PC-3 (cell line): ENCODE measurements at regions not wholly inside any gene's neighbourhood (a gene's known extent, or its start where the extent isn't known, plus 50 kb on each side); places are given as distances from the start of the nearest gene placed in this dataset.

ENCODE experiments used
- ATAC-seq: fragments of 200-7000 bp; cut with Tn5 transposase; 2 replicates; pipeline ENCODE4 v1.9.1; 2020; ENCODE audit warnings: mild to moderate bottlenecking, moderate library complexity
- BruUV-seq: library from RNA; stranded (reverse); fragments of 400-500 nt; replicated peaks from 2 replicates; lab custom pipeline; 2021; lab: Mats Ljungman, UMichigan
- CTCF ChIA-PET: fragments of 300-600 bp; sonication (Branson Sonifier 250); formaldehyde crosslinking; loops from one replicate; lab custom pipeline; 2022; ENCODE audit warnings: antibody characterized with exemption; lab: Charles Lee
- POLR2A ChIA-PET: fragments of 300-600 bp; sonication (Branson Sonifier 250); formaldehyde crosslinking; loops from one replicate; lab custom pipeline; 2022; ENCODE audit warnings: antibody characterized with exemption; ENCODE audit not compliant: unreplicated experiment; lab: Charles Lee
- DNase-seq: peaks from one replicate; pipeline ENCODE4 v3.0.0-alpha.2; 2015
- H2AFZ ChIP-seq: fragments of 300-600 bp; sonication (generic); 2 replicates; pipeline ENCODE4 v1.6.0; 2016; ENCODE audit warnings: antibody characterized with exemption, low read length
- H3F3A ChIP-seq: fragments of 300-600 bp; sonication (generic); one replicate; pipeline ENCODE4 v1.6.0; 2017; ENCODE audit warnings: antibody characterized with exemption, low read length, control low read depth, mild to moderate bottlenecking; ENCODE audit not compliant: unreplicated experiment
- H3K27ac ChIP-seq: fragments of 300-600 bp; sonication (generic); 2 replicates; pipeline ENCODE4 v1.5.1; 2016; ENCODE audit warnings: mild to moderate bottlenecking, low read length
- H3K27me3 ChIP-seq: fragments of 300-600 bp; sonication (generic); 2 replicates; pipeline ENCODE4 v1.6.1; 2016; ENCODE audit warnings: low read length, mixed read lengths
- H3K36me3 ChIP-seq: fragments of 300-600 bp; sonication (generic); 2 replicates; pipeline ENCODE4 v1.6.1; 2016; ENCODE audit warnings: low read depth, mixed run types, low read length, mixed read lengths
- H3K4me1 ChIP-seq: fragments of 300-600 bp; sonication (generic); 2 replicates; pipeline ENCODE4 v1.5.1; 2016; ENCODE audit warnings: low read length; ENCODE audit not compliant: insufficient read depth
- H3K4me2 ChIP-seq: fragments of 300-600 bp; sonication (generic); 2 replicates; pipeline ENCODE4 v1.6.0; 2016; ENCODE audit warnings: low read length
- H3K4me3 ChIP-seq: fragments of 300-600 bp; sonication (generic); 2 replicates; pipeline ENCODE4 v1.5.1; 2016; ENCODE audit warnings: mild to moderate bottlenecking, low read length, mixed read lengths
- H3K79me2 ChIP-seq: fragments of 300-600 bp; sonication (generic); 2 replicates; pipeline ENCODE4 v1.6.1; 2017; ENCODE audit warnings: low read length, mixed read lengths
- H3K9ac ChIP-seq: fragments of 300-600 bp; sonication (generic); 2 replicates; pipeline ENCODE4 v1.6.0; 2016; ENCODE audit warnings: mild to moderate bottlenecking, low read length
- H3K9me2 ChIP-seq: fragments of 300-600 bp; sonication (generic); replicated peaks from 2 replicates; pipeline ENCODE4 v1.6.1; 2016; ENCODE audit warnings: mixed run types, low read length, mixed read lengths
- H3K9me3 ChIP-seq: fragments of 300-600 bp; sonication (generic); 2 replicates; pipeline ENCODE4 v1.6.1; 2016; ENCODE audit warnings: low read length, mixed read lengths
- H4K20me1 ChIP-seq: fragments of 300-600 bp; sonication (generic); 2 replicates; pipeline ENCODE4 v1.6.1; 2016; ENCODE audit warnings: low read length, mixed read lengths
- CTCF ChIP-seq: fragments of 300-600 bp; sonication (generic); conservative IDR thresholded peaks from 2 replicates; pipeline ENCODE4 v1.5.1; 2017; ENCODE audit warnings: antibody characterized with exemption, low read depth, mild to moderate bottlenecking, low read length
- EZH2 ChIP-seq: fragments of 300-600 bp; sonication (generic); IDR thresholded peaks from one replicate; pipeline ENCODE4 v1.6.1; 2017; ENCODE audit warnings: antibody characterized with exemption, mild to moderate bottlenecking, low read length; ENCODE audit not compliant: unreplicated experiment
- EZH2phosphoT487 ChIP-seq: fragments of 300-600 bp; sonication (generic); IDR thresholded peaks from 2 replicates; pipeline ENCODE4 v1.6.1; 2018; ENCODE audit warnings: mild to moderate bottlenecking, antibody characterized with exemption, low read length, borderline replicate concordance
- intact Hi-C: fragments of 100-400 bp; cut with micrococcal nuclease; formaldehyde crosslinking; loops from 2 replicates; pipeline ENCODE4 v1.9.0; 2023

- POLR2A ChIA-PET = no interaction called here
- H3K4me1 ChIP-seq = no peaks in the 10 kb centered on the region
- BruUV-seq = no TSS peak
Observed at GRCh38 chr9:31314241-31314640, 1070.2 kb upstream of the ACO1 start.

GRCh38 chr9:31320494-31320893 lies 1063.9 kb upstream of the ACO1 start:
- H3K36me3 ChIP-seq = no peaks in the 10 kb centered on the region
- H3K4me3 ChIP-seq = no peak overlapping the region
- no peak overlapping the region for H3K9ac ChIP-seq
- no peaks in the 10 kb centered on the region for H3K9me3 ChIP-seq
- H3K4me1 ChIP-seq = no peaks in the 10 kb centered on the region
- no peaks in the 10 kb centered on the region for H4K20me1 ChIP-seq
- no peaks in the 10 kb centered on the region for H3K79me2 ChIP-seq
- CTCF ChIA-PET = no interaction called here
- no peak for DNase-seq
- no peak overlapping the region for H3K4me2 ChIP-seq
- BruUV-seq = no TSS peak
- intact Hi-C loops = no loop called here
- POLR2A ChIA-PET = no interaction called here
- no peak overlapping the region for H3K27ac ChIP-seq
- ATAC-seq = no peak
- no peaks in the 10 kb centered on the region for H3K27me3 ChIP-seq
- TF ChIP-seq EZH2phosphoT487 (no peak), EZH2 (no peak), CTCF (no peak)
- no peak overlapping the region for H2AFZ ChIP-seq
- no peaks in the 10 kb centered on the region for H3K9me2 ChIP-seq
- H3F3A ChIP-seq = no peaks in the 10 kb centered on the region

More at GRCh38 chr9:31314241-31314640, 1070.2 kb upstream of the ACO1 start:
- CTCF ChIA-PET = no interaction called here
- Histone ChIP-seq H3K4me3 (no peak overlapping the region), H3K9me3 (no peaks in the 10 kb centered on the region), H3K4me2 (no peak overlapping the region), H3K9me2 (no peaks in the 10 kb centered on the region), H2AFZ (no peak overlapping the region), H4K20me1 (no peaks in the 10 kb centered on the region), H3K36me3 (no peaks in the 10 kb centered on the region), H3K9ac (no peak overlapping the region), H3K27ac (no peak overlapping the region), H3K79me2 (no peaks in the 10 kb centered on the region), H3K27me3 (no peaks in the 10 kb centered on the region), H3F3A (no peaks in the 10 kb centered on the region)
- intact Hi-C loops = no loop called here
- no peak for ATAC-seq
- DNase-seq = no peak
- no peak for TF ChIP-seq CTCF
- TF ChIP-seq EZH2phosphoT487 = no peak
- TF ChIP-seq EZH2 = no peak

DNA sequence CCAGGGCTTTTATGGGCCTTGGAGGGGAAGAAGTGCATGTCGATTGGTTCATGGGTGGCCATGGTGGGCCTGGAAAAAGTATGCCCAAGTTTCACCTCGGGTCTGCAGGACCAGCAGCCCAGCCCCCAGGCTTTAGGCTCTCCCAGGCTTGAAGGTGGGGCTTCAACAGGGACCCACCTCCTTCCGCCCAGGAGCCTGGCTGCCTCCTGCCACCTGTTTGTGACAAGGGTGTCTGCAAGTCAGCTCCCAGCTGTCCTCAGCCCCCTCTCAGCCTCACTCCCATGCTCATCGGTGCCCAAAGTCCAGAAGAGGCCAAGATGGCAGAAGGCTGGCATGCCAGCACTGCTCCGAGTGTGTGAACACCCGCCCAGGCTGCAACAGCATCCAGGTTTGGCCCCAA lies 1063.2 kb upstream of the ACO1 start:
- no peak for ATAC-seq
- Histone ChIP-seq H3K79me2 (no peaks in the 10 kb centered on the region), H2AFZ (no peak overlapping the region), H3K27ac (no peak overlapping the region), H3K4me1 (no peaks in the 10 kb centered on the region), H3F3A (no peaks in the 10 kb centered on the region), H3K9ac (no peak overlapping the region), H3K4me3 (no peak overlapping the region), H3K36me3 (no peaks in the 10 kb centered on the region), H3K27me3 (no peaks in the 10 kb centered on the region; the same call in 1 of the 2 replicates), H3K9me2 (no peaks in the 10 kb centered on the region), H3K4me2 (no peak overlapping the region), H3K9me3 (no peaks in the 10 kb centered on the region), H4K20me1 (no peaks in the 10 kb centered on the region)
- ChIA-PET POLR2A (no interaction called here), CTCF (no interaction called here)
- DNase-seq = no peak
- BruUV-seq = no TSS peak
- intact Hi-C loops = no loop called here
- no peak for TF ChIP-seq EZH2
- TF ChIP-seq EZH2phosphoT487 = no peak
- TF ChIP-seq CTCF = no peak
